GM23338 (cell line): ENCODE measurements at regions not wholly inside any gene's neighbourhood (a gene's known extent, or its start where the extent isn't known, plus 50 kb on each side); places are given as distances from the start of the nearest gene placed in this dataset.

Source experiments
- ATAC-seq: fragments of 200-7000 bp; cut with Tn5 transposase; 3 replicates; pipeline ENCODE4 v1.9.1; 2020
- DNase-seq: peaks from one replicate; pipeline ENCODE4 v3.0.0-alpha.2; 2015; ENCODE audit warnings: low spot score
- H2AFZ ChIP-seq: fragments of 200-600 bp; sonication (generic); 2 replicates; pipeline ENCODE4 v1.8.0; 2016; ENCODE audit warnings: antibody characterized with exemption, mild to moderate bottlenecking, moderate library complexity
- H3F3A ChIP-seq: fragments of 200-600 bp; sonication (generic); replicated peaks from 2 replicates; pipeline ENCODE4 v1.8.0; 2017; ENCODE audit warnings: antibody characterized with exemption, mixed run types, low read depth
- H3K27ac ChIP-seq: fragments of 200-600 bp; sonication (generic); 2 replicates; pipeline ENCODE4 v1.6.1; 2016; ENCODE audit warnings: low read depth
- H3K27me3 ChIP-seq: fragments of 200-600 bp; sonication (generic); 2 replicates; pipeline ENCODE4 v1.8.0; 2016; ENCODE audit warnings: mild to moderate bottlenecking, mixed run types, moderate library complexity; ENCODE audit not compliant: insufficient read depth
- H3K36me3 ChIP-seq: fragments of 200-600 bp; sonication (generic); 2 replicates; pipeline ENCODE4 v1.8.0; 2016; ENCODE audit warnings: mild to moderate bottlenecking; ENCODE audit not compliant: insufficient read depth
- H3K4me1 ChIP-seq: fragments of 200-600 bp; sonication (generic); 2 replicates; pipeline ENCODE4 v1.8.0; 2016; ENCODE audit warnings: mild to moderate bottlenecking, moderate library complexity; ENCODE audit not compliant: insufficient read depth
- H3K4me2 ChIP-seq: fragments of 200-600 bp; sonication (generic); 2 replicates; pipeline ENCODE4 v1.7.1; 2017; ENCODE audit warnings: mixed run types
- H3K4me3 ChIP-seq: fragments of 200-600 bp; sonication (generic); 2 replicates; pipeline ENCODE4 v1.6.1; 2016; ENCODE audit warnings: mixed run types
- H3K79me2 ChIP-seq: fragments of 200-600 bp; sonication (generic); replicated peaks from 2 replicates; pipeline ENCODE4 v1.8.0; 2017; ENCODE audit warnings: mild to moderate bottlenecking; ENCODE audit not compliant: insufficient read depth
- H3K9me2 ChIP-seq: fragments of 200-600 bp; sonication (generic); 2 replicates; pipeline ENCODE4 v1.8.0; 2017; ENCODE audit not compliant: insufficient read depth
- H4K20me1 ChIP-seq: fragments of 200-600 bp; sonication (generic); replicated peaks from 2 replicates; pipeline ENCODE4 v1.8.0; 2017; ENCODE audit warnings: mild to moderate bottlenecking; ENCODE audit not compliant: insufficient read depth
- H3K27ac Mint-ChIP-seq: 2 replicates; pipeline ENCODE4 v1.8.0; 2020; ENCODE audit warnings: inconsistent platforms, mild to moderate bottlenecking, moderate library complexity, mixed read lengths
- H3K27me3 Mint-ChIP-seq: 3 replicates; pipeline ENCODE4 v1.8.0; 2022; ENCODE audit warnings: low read depth, mild to moderate bottlenecking, moderate library complexity, mixed read lengths, inconsistent platforms; ENCODE audit not compliant: insufficient read depth, poor library complexity
- H3K36me3 Mint-ChIP-seq: 3 replicates; pipeline ENCODE4 v1.8.0; 2021; ENCODE audit warnings: low read depth, mild to moderate bottlenecking, inconsistent platforms, moderate library complexity, mixed read lengths
- H3K4me1 Mint-ChIP-seq: 3 replicates; pipeline ENCODE4 v1.8.0; 2020; ENCODE audit warnings: mild to moderate bottlenecking, inconsistent platforms, mixed read lengths
- H3K4me3 Mint-ChIP-seq: 3 replicates; pipeline ENCODE4 v1.8.0; 2021; ENCODE audit warnings: moderate library complexity, mild to moderate bottlenecking, inconsistent platforms, mixed read lengths
- H3K9me3 Mint-ChIP-seq: 3 replicates; pipeline ENCODE4 v1.8.0; 2020; ENCODE audit warnings: moderate library complexity, mild to moderate bottlenecking, inconsistent platforms, mixed read lengths
- CREB1 ChIP-seq: fragments of 250-450 bp; sonication (Bioruptor Pico); IDR thresholded peaks from 2 replicates; pipeline ENCODE4 v1.5.0; 2020; ENCODE audit warnings: low read depth, mild to moderate bottlenecking, moderate library complexity
- EZH2phosphoT487 ChIP-seq: fragments of 200-600 bp; sonication (generic); IDR thresholded peaks from one replicate; pipeline ENCODE4 v1.8.1; 2018; ENCODE audit warnings: antibody characterized with exemption; ENCODE audit not compliant: unreplicated experiment
- JUNB ChIP-seq: IDR thresholded peaks from one replicate; pipeline ENCODE4 v1.6.1; 2016; ENCODE audit warnings: antibody characterized with exemption; ENCODE audit not compliant: unreplicated experiment
- NANOG ChIP-seq: IDR thresholded peaks from 2 replicates; pipeline ENCODE4 v1.6.1; 2016; ENCODE audit warnings: antibody characterized with exemption, borderline replicate concordance
- POLR2AphosphoS5 ChIP-seq: IDR thresholded peaks from 2 replicates; pipeline ENCODE4 v1.6.1; 2016; ENCODE audit warnings: antibody characterized with exemption, low read depth
- STAT1 ChIP-seq: IDR thresholded peaks from one replicate; pipeline ENCODE4 v1.6.1; 2016; ENCODE audit warnings: antibody characterized with exemption; ENCODE audit not compliant: unreplicated experiment
- ZNF114 ChIP-seq: fragments of 250-450 bp; sonication (Bioruptor Pico); IDR thresholded peaks from 2 replicates; pipeline ENCODE4 v1.5.0; 2020; ENCODE audit warnings: mild to moderate bottlenecking, moderate library complexity
- TF ChIP-seq, protein P1 (sequence below), 2 experiments: fragments of 200-600 bp in 1 of 2; sonication (generic) in 1 of 2; conservative IDR thresholded peaks; 2 replicates each; pipeline versions ENCODE4 v1.5.1 to v1.6.1; 2016 to 2017; ENCODE audit warnings: antibody characterized with exemption in 2 of 2, low read depth in 2 of 2, mild to moderate bottlenecking in 2 of 2, moderate library complexity in 1 of 2
- TF ChIP-seq, protein P2 (sequence below): fragments of 250-450 bp; sonication (Bioruptor Pico); IDR thresholded peaks from 2 replicates; pipeline ENCODE4 v1.5.0; 2020; ENCODE audit warnings: mild to moderate bottlenecking, moderate library complexity
- TF ChIP-seq, protein P3 (sequence below): IDR thresholded peaks from one replicate; pipeline ENCODE4 v1.6.1; 2018; ENCODE audit warnings: antibody characterized with exemption; ENCODE audit not compliant: unreplicated experiment

DNA sequence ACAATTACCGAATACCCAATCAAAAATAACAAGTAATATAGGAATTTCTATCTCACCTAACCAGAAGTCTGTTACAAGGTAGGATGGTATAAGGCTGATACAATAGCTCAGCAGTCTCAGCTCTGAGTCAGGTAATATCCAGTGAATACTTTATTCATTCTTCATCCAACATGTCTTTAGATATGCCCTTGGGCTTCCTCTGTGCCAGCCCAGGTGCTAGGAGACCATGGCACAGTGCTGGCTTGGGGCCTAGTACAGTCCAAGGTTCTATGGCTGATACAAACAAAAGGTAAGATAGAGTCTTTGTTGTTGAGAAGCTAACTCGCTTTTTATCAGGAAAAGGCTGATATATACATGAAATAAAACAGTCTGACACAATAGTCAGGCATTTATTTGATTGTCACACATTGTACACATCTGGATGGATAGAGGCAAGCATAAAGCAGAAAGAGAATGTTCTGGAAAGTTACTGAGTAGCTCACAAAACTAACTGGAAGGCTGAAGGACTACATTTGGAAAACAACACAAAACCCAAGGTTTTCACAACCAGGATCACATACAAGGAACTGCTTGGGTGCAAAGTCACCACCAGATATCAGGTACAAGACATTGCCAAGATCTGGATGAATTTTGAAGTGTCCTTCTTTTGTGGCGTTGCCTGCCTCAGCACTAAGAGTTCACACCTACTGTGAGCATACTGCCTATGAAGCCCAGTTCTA is 110.4 kb upstream of the SCAF8 start:
- Histone ChIP-seq H3K36me3 (no peaks in the 10 kb centered on the region), H2AFZ (no peak overlapping the region), H4K20me1 (no peaks in the 10 kb centered on the region), H3F3A (no peaks in the 10 kb centered on the region), H3K4me3 (no peak overlapping the region), H3K9me2 (no peaks in the 10 kb centered on the region), H3K27ac (no peak overlapping the region), H3K4me2 (no peak overlapping the region), H3K27me3 (no peaks in the 10 kb centered on the region), H3K79me2 (no peaks in the 10 kb centered on the region), H3K4me1 (peaks cover 6% of the 10 kb centered on the region; the same call in 1 of the 2 replicates)
- H3K27ac Mint-ChIP-seq, result no peak overlapping the region
- DNase-seq (no peak), ATAC-seq (no peak)
- H3K4me1 Mint-ChIP-seq, result peaks cover 5% of the 10 kb centered on the region; the same call in 2 of the 3 replicates
- peaks cover 3% of the 10 kb centered on the region for H3K27me3 Mint-ChIP-seq
- H3K4me3 Mint-ChIP-seq, result no peak overlapping the region
- TF ChIP-seq, protein P1, sequence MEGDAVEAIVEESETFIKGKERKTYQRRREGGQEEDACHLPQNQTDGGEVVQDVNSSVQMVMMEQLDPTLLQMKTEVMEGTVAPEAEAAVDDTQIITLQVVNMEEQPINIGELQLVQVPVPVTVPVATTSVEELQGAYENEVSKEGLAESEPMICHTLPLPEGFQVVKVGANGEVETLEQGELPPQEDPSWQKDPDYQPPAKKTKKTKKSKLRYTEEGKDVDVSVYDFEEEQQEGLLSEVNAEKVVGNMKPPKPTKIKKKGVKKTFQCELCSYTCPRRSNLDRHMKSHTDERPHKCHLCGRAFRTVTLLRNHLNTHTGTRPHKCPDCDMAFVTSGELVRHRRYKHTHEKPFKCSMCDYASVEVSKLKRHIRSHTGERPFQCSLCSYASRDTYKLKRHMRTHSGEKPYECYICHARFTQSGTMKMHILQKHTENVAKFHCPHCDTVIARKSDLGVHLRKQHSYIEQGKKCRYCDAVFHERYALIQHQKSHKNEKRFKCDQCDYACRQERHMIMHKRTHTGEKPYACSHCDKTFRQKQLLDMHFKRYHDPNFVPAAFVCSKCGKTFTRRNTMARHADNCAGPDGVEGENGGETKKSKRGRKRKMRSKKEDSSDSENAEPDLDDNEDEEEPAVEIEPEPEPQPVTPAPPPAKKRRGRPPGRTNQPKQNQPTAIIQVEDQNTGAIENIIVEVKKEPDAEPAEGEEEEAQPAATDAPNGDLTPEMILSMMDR (conservative IDR thresholded peaks at IDR 0.05; ENCODE audit: low read depth in 2 of 2), result no peak
- H3K9me3 Mint-ChIP-seq, result no peaks in the 10 kb centered on the region
- no peaks in the 10 kb centered on the region for H3K36me3 Mint-ChIP-seq

DNA sequence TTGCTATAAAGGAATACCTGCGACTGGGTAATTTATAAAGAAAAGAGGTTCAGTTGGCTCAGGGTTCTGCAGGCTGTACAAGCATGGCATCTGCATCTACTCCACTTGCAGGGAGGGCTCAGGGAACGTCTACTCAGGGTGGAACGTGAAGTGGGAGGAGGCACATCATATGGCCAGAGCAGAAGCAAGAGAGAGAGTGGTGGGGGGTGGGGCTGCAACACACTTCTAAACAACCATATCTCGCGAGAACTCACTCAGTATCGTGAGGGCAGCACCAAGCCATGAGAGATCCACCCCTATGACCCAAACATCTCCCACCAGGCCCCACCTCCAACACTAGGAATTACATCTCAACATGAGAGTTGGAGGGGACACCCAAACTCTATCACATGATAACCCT is 109.8 kb upstream of the SCAF8 start:
- Histone ChIP-seq H3K9me2 (no peaks in the 10 kb centered on the region), H3K27ac (no peak overlapping the region), H4K20me1 (no peaks in the 10 kb centered on the region), H3F3A (no peaks in the 10 kb centered on the region), H3K36me3 (no peaks in the 10 kb centered on the region), H3K4me2 (no peak overlapping the region), H3K4me1 (peaks cover 6% of the 10 kb centered on the region; the same call in 1 of the 2 replicates), H2AFZ (no peak overlapping the region), H3K4me3 (no peak overlapping the region), H3K79me2 (no peaks in the 10 kb centered on the region), H3K27me3 (no peaks in the 10 kb centered on the region)
- no peak overlapping the region for H3K27ac Mint-ChIP-seq
- peaks cover 5% of the 10 kb centered on the region; the same call in 2 of the 3 replicates for H3K4me1 Mint-ChIP-seq
- no peaks in the 10 kb centered on the region for H3K36me3 Mint-ChIP-seq
- peaks cover 3% of the 10 kb centered on the region for H3K27me3 Mint-ChIP-seq
- H3K9me3 Mint-ChIP-seq, result no peaks in the 10 kb centered on the region
- ATAC-seq, result no peak
- H3K4me3 Mint-ChIP-seq, result no peak overlapping the region
- DNase-seq, result no peak
- TF ChIP-seq, protein P2, sequence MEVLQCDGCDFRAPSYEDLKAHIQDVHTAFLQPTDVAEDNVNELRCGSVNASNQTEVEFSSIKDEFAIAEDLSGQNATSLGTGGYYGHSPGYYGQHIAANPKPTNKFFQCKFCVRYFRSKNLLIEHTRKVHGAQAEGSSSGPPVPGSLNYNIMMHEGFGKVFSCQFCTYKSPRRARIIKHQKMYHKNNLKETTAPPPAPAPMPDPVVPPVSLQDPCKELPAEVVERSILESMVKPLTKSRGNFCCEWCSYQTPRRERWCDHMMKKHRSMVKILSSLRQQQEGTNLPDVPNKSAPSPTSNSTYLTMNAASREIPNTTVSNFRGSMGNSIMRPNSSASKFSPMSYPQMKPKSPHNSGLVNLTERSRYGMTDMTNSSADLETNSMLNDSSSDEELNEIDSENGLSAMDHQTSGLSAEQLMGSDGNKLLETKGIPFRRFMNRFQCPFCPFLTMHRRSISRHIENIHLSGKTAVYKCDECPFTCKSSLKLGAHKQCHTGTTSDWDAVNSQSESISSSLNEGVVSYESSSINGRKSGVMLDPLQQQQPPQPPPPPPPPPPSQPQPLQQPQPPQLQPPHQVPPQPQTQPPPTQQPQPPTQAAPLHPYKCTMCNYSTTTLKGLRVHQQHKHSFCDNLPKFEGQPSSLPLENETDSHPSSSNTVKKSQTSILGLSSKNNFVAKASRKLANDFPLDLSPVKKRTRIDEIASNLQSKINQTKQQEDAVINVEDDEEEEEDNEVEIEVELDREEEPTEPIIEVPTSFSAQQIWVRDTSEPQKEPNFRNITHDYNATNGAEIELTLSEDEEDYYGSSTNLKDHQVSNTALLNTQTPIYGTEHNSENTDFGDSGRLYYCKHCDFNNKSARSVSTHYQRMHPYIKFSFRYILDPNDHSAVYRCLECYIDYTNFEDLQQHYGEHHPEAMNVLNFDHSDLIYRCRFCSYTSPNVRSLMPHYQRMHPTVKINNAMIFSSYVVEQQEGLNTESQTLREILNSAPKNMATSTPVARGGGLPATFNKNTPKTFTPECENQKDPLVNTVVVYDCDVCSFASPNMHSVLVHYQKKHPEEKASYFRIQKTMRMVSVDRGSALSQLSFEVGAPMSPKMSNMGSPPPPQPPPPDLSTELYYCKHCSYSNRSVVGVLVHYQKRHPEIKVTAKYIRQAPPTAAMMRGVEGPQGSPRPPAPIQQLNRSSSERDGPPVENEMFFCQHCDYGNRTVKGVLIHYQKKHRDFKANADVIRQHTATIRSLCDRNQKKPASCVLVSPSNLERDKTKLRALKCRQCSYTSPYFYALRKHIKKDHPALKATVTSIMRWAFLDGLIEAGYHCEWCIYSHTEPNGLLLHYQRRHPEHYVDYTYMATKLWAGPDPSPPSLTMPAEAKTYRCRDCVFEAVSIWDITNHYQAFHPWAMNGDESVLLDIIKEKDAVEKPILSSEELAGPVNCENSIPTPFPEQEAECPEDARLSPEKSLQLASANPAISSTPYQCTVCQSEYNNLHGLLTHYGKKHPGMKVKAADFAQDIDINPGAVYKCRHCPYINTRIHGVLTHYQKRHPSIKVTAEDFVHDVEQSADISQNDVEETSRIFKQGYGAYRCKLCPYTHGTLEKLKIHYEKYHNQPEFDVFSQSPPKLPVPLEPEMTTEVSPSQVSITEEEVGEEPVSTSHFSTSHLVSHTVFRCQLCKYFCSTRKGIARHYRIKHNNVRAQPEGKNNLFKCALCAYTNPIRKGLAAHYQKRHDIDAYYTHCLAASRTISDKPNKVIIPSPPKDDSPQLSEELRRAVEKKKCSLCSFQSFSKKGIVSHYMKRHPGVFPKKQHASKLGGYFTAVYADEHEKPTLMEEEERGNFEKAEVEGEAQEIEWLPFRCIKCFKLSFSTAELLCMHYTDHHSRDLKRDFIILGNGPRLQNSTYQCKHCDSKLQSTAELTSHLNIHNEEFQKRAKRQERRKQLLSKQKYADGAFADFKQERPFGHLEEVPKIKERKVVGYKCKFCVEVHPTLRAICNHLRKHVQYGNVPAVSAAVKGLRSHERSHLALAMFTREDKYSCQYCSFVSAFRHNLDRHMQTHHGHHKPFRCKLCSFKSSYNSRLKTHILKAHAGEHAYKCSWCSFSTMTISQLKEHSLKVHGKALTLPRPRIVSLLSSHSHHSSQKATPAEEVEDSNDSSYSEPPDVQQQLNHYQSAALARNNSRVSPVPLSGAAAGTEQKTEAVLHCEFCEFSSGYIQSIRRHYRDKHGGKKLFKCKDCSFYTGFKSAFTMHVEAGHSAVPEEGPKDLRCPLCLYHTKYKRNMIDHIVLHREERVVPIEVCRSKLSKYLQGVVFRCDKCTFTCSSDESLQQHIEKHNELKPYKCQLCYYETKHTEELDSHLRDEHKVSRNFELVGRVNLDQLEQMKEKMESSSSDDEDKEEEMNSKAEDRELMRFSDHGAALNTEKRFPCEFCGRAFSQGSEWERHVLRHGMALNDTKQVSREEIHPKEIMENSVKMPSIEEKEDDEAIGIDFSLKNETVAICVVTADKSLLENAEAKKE (CRISPR knock-in tag), result no peak
- TF ChIP-seq EZH2phosphoT487 (no peak), CREB1 (CRISPR knock-in tag) (no peak), POLR2AphosphoS5 (no peak), NANOG (no peak), JUNB (no peak), STAT1 (no peak), ZNF114 (CRISPR knock-in tag) (no peak)
- TF ChIP-seq, protein P3, sequence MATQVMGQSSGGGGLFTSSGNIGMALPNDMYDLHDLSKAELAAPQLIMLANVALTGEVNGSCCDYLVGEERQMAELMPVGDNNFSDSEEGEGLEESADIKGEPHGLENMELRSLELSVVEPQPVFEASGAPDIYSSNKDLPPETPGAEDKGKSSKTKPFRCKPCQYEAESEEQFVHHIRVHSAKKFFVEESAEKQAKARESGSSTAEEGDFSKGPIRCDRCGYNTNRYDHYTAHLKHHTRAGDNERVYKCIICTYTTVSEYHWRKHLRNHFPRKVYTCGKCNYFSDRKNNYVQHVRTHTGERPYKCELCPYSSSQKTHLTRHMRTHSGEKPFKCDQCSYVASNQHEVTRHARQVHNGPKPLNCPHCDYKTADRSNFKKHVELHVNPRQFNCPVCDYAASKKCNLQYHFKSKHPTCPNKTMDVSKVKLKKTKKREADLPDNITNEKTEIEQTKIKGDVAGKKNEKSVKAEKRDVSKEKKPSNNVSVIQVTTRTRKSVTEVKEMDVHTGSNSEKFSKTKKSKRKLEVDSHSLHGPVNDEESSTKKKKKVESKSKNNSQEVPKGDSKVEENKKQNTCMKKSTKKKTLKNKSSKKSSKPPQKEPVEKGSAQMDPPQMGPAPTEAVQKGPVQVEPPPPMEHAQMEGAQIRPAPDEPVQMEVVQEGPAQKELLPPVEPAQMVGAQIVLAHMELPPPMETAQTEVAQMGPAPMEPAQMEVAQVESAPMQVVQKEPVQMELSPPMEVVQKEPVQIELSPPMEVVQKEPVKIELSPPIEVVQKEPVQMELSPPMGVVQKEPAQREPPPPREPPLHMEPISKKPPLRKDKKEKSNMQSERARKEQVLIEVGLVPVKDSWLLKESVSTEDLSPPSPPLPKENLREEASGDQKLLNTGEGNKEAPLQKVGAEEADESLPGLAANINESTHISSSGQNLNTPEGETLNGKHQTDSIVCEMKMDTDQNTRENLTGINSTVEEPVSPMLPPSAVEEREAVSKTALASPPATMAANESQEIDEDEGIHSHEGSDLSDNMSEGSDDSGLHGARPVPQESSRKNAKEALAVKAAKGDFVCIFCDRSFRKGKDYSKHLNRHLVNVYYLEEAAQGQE, result no peak
